ENCODE measurements at regions not wholly inside any gene's neighbourhood (a gene's known extent, or its start where the extent isn't known, plus 50 kb on each side); places are given as distances from the start of the nearest gene placed in this dataset.

DNA sequence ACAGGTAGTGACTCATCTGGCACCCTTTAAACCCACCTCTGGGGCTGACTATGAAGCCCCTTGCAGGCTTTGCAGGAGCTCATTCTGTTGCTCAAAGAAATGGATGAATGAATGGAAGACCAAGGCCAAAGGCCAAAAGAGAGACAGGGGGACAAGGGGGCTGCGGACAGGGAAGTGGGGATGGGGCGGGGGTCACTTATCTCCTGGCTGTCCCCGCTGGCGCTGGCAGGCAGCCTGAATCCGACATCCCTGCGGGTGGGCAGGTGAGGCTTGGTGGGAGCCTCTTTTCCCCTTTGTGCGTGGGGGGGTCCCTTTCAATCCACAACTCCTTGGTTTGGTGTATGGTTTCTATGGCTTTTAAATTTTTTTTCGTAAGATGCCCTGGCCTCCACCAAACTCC lies 239.6 kb upstream of the C1orf174 start:
- no peak for TF ChIP-seq FOXK2 (IDR thresholded peaks at IDR 0.05)
- TF ChIP-seq SUZ12 (IDR thresholded peaks at IDR 0.05), result no peak
- no peak for TF ChIP-seq HDGF (IDR thresholded peaks at IDR 0.05; ENCODE audit: borderline replicate concordance)
- no peak for TF ChIP-seq BHLHE40 (IDR thresholded peaks at IDR 0.05; ENCODE audit: borderline replicate concordance)
